ENCODE measurements at regions not wholly inside any gene's neighbourhood (a gene's known extent, or its start where the extent isn't known, plus 50 kb on each side); places are given as distances from the start of the nearest gene placed in this dataset.

GRCh38 chr13:36531746-36532486, 99.6 kb downstream of the CCNA1 start:
- DNase-seq, result peak in 1 of 2 donors; percentile 25
- no peak overlapping the region for H3K27ac ChIP-seq
- no peaks in the 10 kb centered on the region for H3K9me3 ChIP-seq
- 39 to 59% (median 57%) methylated on average over 5 of the region's 5 CpGs for WGBS, 5 donors
- H3K27me3 ChIP-seq, result no peaks in the 10 kb centered on the region
- H3K36me3 ChIP-seq, result no peaks in the 10 kb centered on the region
- H3K4me1 ChIP-seq, result peaks cover 0 to 9% (median 0%) of the 10 kb centered on the region in 4 donors
- TF ChIP-seq EP300 (IDR thresholded peaks at IDR 0.05), result no peak
- TF ChIP-seq POLR2AphosphoS5 (IDR thresholded peaks at IDR 0.05), result no peak
- no peak for TF ChIP-seq CTCF (IDR thresholded peaks at IDR 0.05)
- TF ChIP-seq POLR2A (IDR thresholded peaks at IDR 0.05), result no peak
- intact Hi-C loops (cut with DNase I; ENCODE audit: low total_unique reads), result no loop called here
- no peak overlapping the region for H3K4me3 ChIP-seq

- DNase-seq, result no peak
- no peaks in the 10 kb centered on the region for H3K36me3 ChIP-seq
- 48 to 73% (median 57%) methylated on average over 2 of the region's 2 CpGs for WGBS, 5 donors
- no peaks in the 10 kb centered on the region for H3K27me3 ChIP-seq
- no peak overlapping the region for H3K4me3 ChIP-seq
- intact Hi-C loops (cut with DNase I; ENCODE audit: low total_unique reads), result no loop called here
- peaks cover 0 to 14% (median 4%) of the 10 kb centered on the region in 4 donors for H3K9me3 ChIP-seq
- no peak overlapping the region for H3K27ac ChIP-seq
- TF ChIP-seq POLR2A (IDR thresholded peaks at IDR 0.05), result no peak
- no peak for TF ChIP-seq POLR2AphosphoS5 (IDR thresholded peaks at IDR 0.05)
- TF ChIP-seq CTCF (IDR thresholded peaks at IDR 0.05), result no peak
- TF ChIP-seq EP300 (IDR thresholded peaks at IDR 0.05), result no peak
- peaks cover 0 to 9% (median 0%) of the 10 kb centered on the region in 4 donors for H3K4me1 ChIP-seq
These were observed 101.5 kb downstream of the CCNA1 start for GRCh38 chr13:36533806-36534205.

- H3K4me3 ChIP-seq, result no peak overlapping the region
- H3K27me3 ChIP-seq, result no peaks in the 10 kb centered on the region
- TF ChIP-seq EP300 (IDR thresholded peaks at IDR 0.05) (no peak), POLR2A (IDR thresholded peaks at IDR 0.05) (no peak), CTCF (IDR thresholded peaks at IDR 0.05) (no peak), POLR2AphosphoS5 (IDR thresholded peaks at IDR 0.05) (no peak)
- no peak for DNase-seq
- no peak overlapping the region for H3K27ac ChIP-seq
- no peaks in the 10 kb centered on the region for H3K4me1 ChIP-seq
- H3K9me3 ChIP-seq, result peaks cover 0 to 23% (median 14%) of the 10 kb centered on the region in 4 donors
- 50 to 66% (median 62%) methylated on average over 3 of the region's 3 CpGs for WGBS, 5 donors
- intact Hi-C loops (cut with DNase I; ENCODE audit: low total_unique reads), result no loop called here
- no peaks in the 10 kb centered on the region for H3K36me3 ChIP-seq
These were observed 104.3 kb downstream of the CCNA1 start for GRCh38 chr13:36536546-36536945.

- Histone ChIP-seq H3K27ac (no peak overlapping the region), H3K36me3 (no peaks in the 10 kb centered on the region), H3K4me1 (no peaks in the 10 kb centered on the region), H3K9me3 (peaks cover 0 to 12% (median 9%) of the 10 kb centered on the region in 4 donors), H3K27me3 (no peaks in the 10 kb centered on the region), H3K4me3 (no peak overlapping the region)
- TF ChIP-seq POLR2A (IDR thresholded peaks at IDR 0.05) (no peak), CTCF (IDR thresholded peaks at IDR 0.05) (no peak), EP300 (IDR thresholded peaks at IDR 0.05) (no peak), POLR2AphosphoS5 (IDR thresholded peaks at IDR 0.05) (no peak)
- 26 to 37% (median 30%) methylated on average over 4 of the region's 4 CpGs for WGBS, 5 donors
- intact Hi-C loops (cut with DNase I; ENCODE audit: low total_unique reads), result no loop called here
- DNase-seq, result peak in 1 of 2 donors; percentile 18
These were observed 111.4 kb downstream of the CCNA1 start for GRCh38 chr13:36543671-36544070.

Data from stomach (tissue), 8 donors.